OCI-LY3 (cell line): ENCODE measurements at regions not wholly inside any gene's neighbourhood (a gene's known extent, or its start where the extent isn't known, plus 50 kb on each side); places are given as distances from the start of the nearest gene placed in this dataset.

Experiments
- EZH2phosphoT487 ChIP-seq: fragments of 200-600 bp; shearing (Covaris generic); IDR thresholded peaks from 2 replicates; pipeline ENCODE4 v1.6.1; 2018; ENCODE audit warnings: antibody characterized with exemption, mixed run types, low read depth
- TF ChIP-seq, protein P1 (sequence below): fragments of 200-600, 300-600 bp; sonication (generic); IDR thresholded peaks from 2 replicates; pipeline ENCODE4 v1.5.1; 2014; ENCODE audit warnings: antibody characterized with exemption, low read length, low read depth

DNA sequence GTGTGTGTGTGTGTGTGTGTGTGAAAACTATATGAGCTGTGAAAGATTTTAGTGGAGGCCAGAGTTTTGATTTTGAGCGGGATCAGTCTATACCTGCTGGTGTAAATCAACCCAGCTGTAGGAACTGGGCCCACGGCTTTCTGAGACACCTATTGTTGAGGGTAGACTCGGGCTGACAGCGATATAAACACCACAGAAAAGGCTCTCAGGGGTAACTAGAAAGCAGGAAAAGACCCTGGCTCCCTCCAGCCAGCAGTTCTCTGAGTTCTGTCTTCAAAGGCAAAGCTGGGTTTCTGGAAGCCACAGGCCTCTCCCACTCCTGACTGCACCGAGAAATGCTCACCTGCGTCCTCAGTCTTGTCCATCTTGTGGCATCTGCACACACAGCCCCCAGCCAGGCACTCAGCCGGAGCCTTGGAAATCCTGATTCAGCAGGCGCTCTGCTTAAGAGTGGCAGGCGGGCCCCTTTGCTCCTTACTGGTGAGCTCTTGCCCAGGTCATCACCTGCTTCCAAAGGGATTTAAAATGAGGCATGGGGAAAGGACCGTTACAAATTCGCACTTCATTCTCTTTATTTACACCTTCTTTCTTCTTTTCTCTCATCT, 223.3 kb downstream of the NDUFS4 start:
- TF ChIP-seq, protein P1, sequence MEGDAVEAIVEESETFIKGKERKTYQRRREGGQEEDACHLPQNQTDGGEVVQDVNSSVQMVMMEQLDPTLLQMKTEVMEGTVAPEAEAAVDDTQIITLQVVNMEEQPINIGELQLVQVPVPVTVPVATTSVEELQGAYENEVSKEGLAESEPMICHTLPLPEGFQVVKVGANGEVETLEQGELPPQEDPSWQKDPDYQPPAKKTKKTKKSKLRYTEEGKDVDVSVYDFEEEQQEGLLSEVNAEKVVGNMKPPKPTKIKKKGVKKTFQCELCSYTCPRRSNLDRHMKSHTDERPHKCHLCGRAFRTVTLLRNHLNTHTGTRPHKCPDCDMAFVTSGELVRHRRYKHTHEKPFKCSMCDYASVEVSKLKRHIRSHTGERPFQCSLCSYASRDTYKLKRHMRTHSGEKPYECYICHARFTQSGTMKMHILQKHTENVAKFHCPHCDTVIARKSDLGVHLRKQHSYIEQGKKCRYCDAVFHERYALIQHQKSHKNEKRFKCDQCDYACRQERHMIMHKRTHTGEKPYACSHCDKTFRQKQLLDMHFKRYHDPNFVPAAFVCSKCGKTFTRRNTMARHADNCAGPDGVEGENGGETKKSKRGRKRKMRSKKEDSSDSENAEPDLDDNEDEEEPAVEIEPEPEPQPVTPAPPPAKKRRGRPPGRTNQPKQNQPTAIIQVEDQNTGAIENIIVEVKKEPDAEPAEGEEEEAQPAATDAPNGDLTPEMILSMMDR = no peak
- TF ChIP-seq EZH2phosphoT487 = no peak
